ENCODE measurements at regions not wholly inside any gene's neighbourhood (a gene's known extent, or its start where the extent isn't known, plus 50 kb on each side); places are given as distances from the start of the nearest gene placed in this dataset.
"Not testable (repeated sequence)": the region's sequence is repeated elsewhere in the genome, so short reads cannot be mapped to it uniquely, and the experiment has no call there.

- no peak for DNase-seq (ENCODE audit: low read depth, low spot score)
Observed at GRCh38 chr1:67482733-67483482, 52.7 kb upstream of the SERBP1 start.

- DNase-seq (ENCODE audit: low read depth, low spot score) = peak; percentile 89
Observed at GRCh38 chr1:67484492-67484891, 54.3 kb upstream of the SERBP1 start.

GRCh38 chr1:67485046-67485811 is 55.0 kb upstream of the SERBP1 start:
- no peak for DNase-seq (ENCODE audit: low read depth, low spot score)

- DNase-seq (ENCODE audit: low read depth, low spot score) = no peak
Observed at GRCh38 chr1:67489643-67490042, 59.4 kb upstream of the SERBP1 start.

GRCh38 chr1:67491280-67491679 is 61.1 kb upstream of the SERBP1 start:
- DNase-seq (ENCODE audit: low read depth, low spot score) = no peak

GRCh38 chr1:67493148-67493547 is 62.9 kb upstream of the SERBP1 start:
- no peak for DNase-seq (ENCODE audit: low read depth, low spot score)

GRCh38 chr1:67495327-67495726 is 65.1 kb upstream of the SERBP1 start:
- no peak for DNase-seq (ENCODE audit: low read depth, low spot score)

- no peak for DNase-seq (ENCODE audit: low read depth, low spot score)
Observed at GRCh38 chr1:67496329-67496728, 66.1 kb upstream of the SERBP1 start.

GRCh38 chr1:67500413-67500959 is 70.3 kb upstream of the SERBP1 start:
- DNase-seq (ENCODE audit: low read depth, low spot score) = peak; percentile 72

- no peak for DNase-seq (ENCODE audit: low read depth, low spot score)
Observed at GRCh38 chr1:67503974-67504373, 73.8 kb upstream of the SERBP1 start.

GRCh38 chr1:67513392-67514294 is 83.4 kb upstream of the SERBP1 start:
- DNase-seq (ENCODE audit: low read depth, low spot score) = not testable (repeated sequence)

GRCh38 chr1:67514300-67514699 is 84.1 kb upstream of the SERBP1 start:
- no peak for DNase-seq (ENCODE audit: low read depth, low spot score)

- no peak for DNase-seq (ENCODE audit: low read depth, low spot score)
Observed at GRCh38 chr1:67514786-67515185, 84.6 kb upstream of the SERBP1 start.

- no peak for DNase-seq (ENCODE audit: low read depth, low spot score)
Observed at GRCh38 chr1:67515324-67516080, 85.3 kb upstream of the SERBP1 start.

GRCh38 chr1:67517046-67517445 is 86.8 kb upstream of the SERBP1 start:
- DNase-seq (ENCODE audit: low read depth, low spot score) = no peak

GRCh38 chr1:67522001-67522441 is 91.8 kb upstream of the SERBP1 start:
- DNase-seq (ENCODE audit: low read depth, low spot score) = no peak

- no peak for DNase-seq (ENCODE audit: low read depth, low spot score)
Observed at GRCh38 chr1:67522793-67523192, 92.6 kb upstream of the SERBP1 start.

GRCh38 chr1:67524143-67525052 is 94.2 kb upstream of the SERBP1 start:
- DNase-seq (ENCODE audit: low read depth, low spot score) = no peak

GRCh38 chr1:67525053-67525760 is 95.0 kb upstream of the SERBP1 start:
- no peak for DNase-seq (ENCODE audit: low read depth, low spot score)
